ENCODE measurements at regions not wholly inside any gene's neighbourhood (a gene's known extent, or its start where the extent isn't known, plus 50 kb on each side); places are given as distances from the start of the nearest gene placed in this dataset.

DNA sequence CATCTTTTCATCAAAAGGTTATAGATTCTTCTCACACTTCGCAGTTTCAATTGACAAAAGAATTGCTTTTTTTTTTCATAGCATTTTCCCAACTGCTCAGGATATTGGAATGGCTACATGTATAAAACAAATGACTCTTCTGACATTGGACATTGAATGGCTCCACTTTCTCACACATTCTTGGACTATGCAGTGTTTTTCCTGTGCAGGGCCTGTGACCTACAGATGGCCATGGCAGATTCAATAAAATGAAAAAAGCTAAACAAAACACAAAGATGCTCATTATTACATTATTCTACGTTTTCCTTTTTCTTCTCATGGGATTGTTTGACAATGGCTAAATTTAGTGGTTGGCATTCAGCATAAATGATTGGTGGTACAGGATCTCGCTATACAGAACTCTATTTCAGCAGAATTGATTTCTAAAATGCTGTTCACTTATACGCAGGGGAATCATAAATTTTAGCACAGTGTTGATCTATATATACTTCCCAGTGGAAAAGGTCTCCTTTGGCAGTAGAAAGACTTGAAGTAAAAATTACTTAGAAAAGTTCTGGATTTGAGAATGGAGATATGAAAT lies 115.6 kb upstream of the ADAMTS5 start:
- peaks cover 4% of the 10 kb centered on the region for H3K4me1 ChIP-seq
- intact Hi-C loops (cut with DNase I) = no loop called here
- TF ChIP-seq, protein P1, sequence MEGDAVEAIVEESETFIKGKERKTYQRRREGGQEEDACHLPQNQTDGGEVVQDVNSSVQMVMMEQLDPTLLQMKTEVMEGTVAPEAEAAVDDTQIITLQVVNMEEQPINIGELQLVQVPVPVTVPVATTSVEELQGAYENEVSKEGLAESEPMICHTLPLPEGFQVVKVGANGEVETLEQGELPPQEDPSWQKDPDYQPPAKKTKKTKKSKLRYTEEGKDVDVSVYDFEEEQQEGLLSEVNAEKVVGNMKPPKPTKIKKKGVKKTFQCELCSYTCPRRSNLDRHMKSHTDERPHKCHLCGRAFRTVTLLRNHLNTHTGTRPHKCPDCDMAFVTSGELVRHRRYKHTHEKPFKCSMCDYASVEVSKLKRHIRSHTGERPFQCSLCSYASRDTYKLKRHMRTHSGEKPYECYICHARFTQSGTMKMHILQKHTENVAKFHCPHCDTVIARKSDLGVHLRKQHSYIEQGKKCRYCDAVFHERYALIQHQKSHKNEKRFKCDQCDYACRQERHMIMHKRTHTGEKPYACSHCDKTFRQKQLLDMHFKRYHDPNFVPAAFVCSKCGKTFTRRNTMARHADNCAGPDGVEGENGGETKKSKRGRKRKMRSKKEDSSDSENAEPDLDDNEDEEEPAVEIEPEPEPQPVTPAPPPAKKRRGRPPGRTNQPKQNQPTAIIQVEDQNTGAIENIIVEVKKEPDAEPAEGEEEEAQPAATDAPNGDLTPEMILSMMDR (IDR thresholded peaks at IDR 0.05) = no peak
- no peak overlapping the region for H3K27ac ChIP-seq
- ATAC-seq (no peak), DNase-seq (no peak)
- WGBS, 3 donors = 74 to 83% (median 81%) methylated on average over 4 of the region's 4 CpGs
- H3K9me3 ChIP-seq = no peaks in the 10 kb centered on the region
- H3K27me3 ChIP-seq (ENCODE audit: insufficient read depth in 3 of 3, low read length in 2 of 3) = no peaks in the 10 kb centered on the region
- no peaks in the 10 kb centered on the region for H3K36me3 ChIP-seq (ENCODE audit: insufficient read depth in 1 of 2, low read depth in 1 of 2)
- H3K4me3 ChIP-seq = no peak overlapping the region

DNA sequence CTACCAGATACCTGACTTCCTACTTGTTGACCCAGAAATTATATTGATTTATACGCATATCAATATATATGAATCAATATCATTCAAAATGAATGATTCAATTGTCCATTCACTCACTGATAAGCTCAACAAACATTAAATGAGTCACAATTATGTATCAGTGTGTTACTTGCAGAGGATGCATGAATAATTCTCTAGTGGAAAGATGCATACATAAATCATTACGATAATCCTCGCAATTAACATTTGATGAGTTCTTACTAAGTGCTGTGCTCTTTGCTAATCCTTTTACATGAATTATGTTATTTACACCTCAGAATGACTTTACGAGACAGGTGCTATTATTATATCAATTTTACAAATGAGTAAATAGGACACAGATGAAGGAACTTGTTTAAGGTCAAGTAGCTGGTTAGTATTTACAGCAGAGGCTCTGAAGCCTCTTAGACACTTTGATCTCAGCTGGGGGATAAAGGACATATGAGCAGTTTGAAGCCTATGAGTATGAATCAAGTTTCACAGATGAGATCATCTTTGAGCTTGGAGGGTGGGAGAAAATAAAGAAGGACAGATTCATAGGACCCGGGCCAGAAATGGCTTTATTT lies 112.8 kb upstream of the ADAMTS5 start:
- Histone ChIP-seq H3K9me3 (no peaks in the 10 kb centered on the region), H3K4me1 (no peaks in the 10 kb centered on the region), H3K27me3 (ENCODE audit: insufficient read depth in 3 of 3, low read length in 2 of 3) (no peaks in the 10 kb centered on the region), H3K36me3 (ENCODE audit: insufficient read depth in 1 of 2, low read depth in 1 of 2) (no peaks in the 10 kb centered on the region), H3K4me3 (no peak overlapping the region), H3K27ac (no peak overlapping the region)
- DNase-seq = no peak
- 73 to 87% (median 82%) methylated on average over 5 of the region's 5 CpGs for WGBS, 3 donors
- no peak for ATAC-seq
- TF ChIP-seq, protein P1 (IDR thresholded peaks at IDR 0.05) = no peak
- intact Hi-C loops (cut with DNase I) = no loop called here

DNA sequence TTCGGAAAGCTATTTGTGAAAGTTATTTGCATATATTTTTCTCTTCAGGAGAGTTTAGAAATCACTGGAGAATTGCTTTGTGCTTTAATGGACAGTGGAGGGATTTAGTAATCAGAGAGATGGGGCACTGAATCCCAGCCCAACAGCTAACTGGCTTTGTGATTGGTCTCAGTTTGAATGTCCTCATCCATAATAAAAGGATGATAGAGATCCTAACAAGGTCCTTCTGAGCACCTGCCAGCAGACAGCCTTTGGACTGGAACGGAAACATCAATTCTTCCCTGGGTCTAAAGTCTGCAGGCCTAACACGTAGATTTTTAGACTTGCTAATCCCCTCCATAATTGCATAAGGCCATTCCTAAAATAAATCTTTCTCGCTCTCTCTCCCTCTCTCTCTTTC lies 112.0 kb upstream of the ADAMTS5 start:
- WGBS, 3 donors = 47 to 52% (median 51%) methylated on average over 4 of the region's 4 CpGs
- no peak for DNase-seq
- Histone ChIP-seq H3K4me3 (no peak overlapping the region), H3K27me3 (ENCODE audit: insufficient read depth in 3 of 3, low read length in 2 of 3) (no peaks in the 10 kb centered on the region), H3K4me1 (no peaks in the 10 kb centered on the region), H3K9me3 (no peaks in the 10 kb centered on the region), H3K27ac (no peak overlapping the region), H3K36me3 (ENCODE audit: insufficient read depth in 1 of 2, low read depth in 1 of 2) (no peaks in the 10 kb centered on the region)
- peak in 2 of 4 donors; percentile 24 to 62 for ATAC-seq
- TF ChIP-seq, protein P1 (IDR thresholded peaks at IDR 0.05) = no peak
- intact Hi-C loops (cut with DNase I) = no loop called here

DNA sequence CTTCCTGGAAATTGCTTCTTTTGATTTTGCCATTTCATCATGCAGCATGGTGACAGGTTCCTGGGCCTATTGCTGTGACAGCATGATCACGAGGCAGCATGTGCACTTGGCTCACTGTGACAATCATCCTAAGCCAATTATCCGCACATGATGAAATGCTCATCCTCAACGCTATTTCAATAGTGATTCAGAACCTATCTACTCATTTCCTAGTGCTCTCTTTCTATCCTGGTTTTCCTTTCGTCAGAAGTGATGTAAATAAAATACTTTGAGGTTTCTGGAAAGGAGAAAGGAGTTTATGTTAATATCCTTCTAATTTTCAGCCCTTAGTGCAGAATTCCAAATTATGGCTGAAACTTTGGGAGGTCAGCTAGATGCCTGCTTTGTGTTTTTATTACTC lies 110.6 kb upstream of the ADAMTS5 start:
- ATAC-seq (peak; percentile 60 to 92 (median 84)), DNase-seq (no peak)
- H3K27ac ChIP-seq = no peak overlapping the region
- no peak overlapping the region for H3K4me3 ChIP-seq
- intact Hi-C loops (cut with DNase I) = no loop called here
- TF ChIP-seq, protein P1 (IDR thresholded peaks at IDR 0.05) = no peak
- H3K27me3 ChIP-seq (ENCODE audit: insufficient read depth in 3 of 3, low read length in 2 of 3) = no peaks in the 10 kb centered on the region
- H3K36me3 ChIP-seq (ENCODE audit: insufficient read depth in 1 of 2, low read depth in 1 of 2) = no peaks in the 10 kb centered on the region
- no peaks in the 10 kb centered on the region for H3K9me3 ChIP-seq
- no peaks in the 10 kb centered on the region for H3K4me1 ChIP-seq
- WGBS, 3 donors = 60 to 72% (median 62%) methylated on average over 4 of the region's 4 CpGs

DNA sequence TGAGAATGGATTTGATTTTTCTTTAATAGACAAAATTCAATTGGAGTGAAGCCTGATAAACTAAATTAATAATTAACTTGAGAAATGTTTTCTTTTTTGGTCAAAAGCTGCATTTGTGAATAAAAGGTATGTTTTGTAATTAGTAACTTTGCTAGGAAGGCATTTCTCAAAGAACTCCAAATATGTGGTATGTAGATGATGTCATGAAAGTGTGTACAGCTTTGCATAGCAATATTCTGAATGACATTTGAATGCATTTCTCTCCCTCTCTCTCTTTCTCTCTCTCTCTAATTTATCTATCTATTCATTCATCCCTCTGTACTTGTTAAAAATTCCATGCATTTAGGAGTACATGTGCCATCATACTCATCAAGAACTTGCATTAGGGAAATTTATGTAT lies 109.1 kb upstream of the ADAMTS5 start:
- Histone ChIP-seq H3K4me3 (no peak overlapping the region), H3K27me3 (ENCODE audit: insufficient read depth in 3 of 3, low read length in 2 of 3) (no peaks in the 10 kb centered on the region), H3K9me3 (no peaks in the 10 kb centered on the region), H3K27ac (no peak overlapping the region), H3K4me1 (no peaks in the 10 kb centered on the region), H3K36me3 (ENCODE audit: insufficient read depth in 1 of 2, low read depth in 1 of 2) (no peaks in the 10 kb centered on the region)
- ATAC-seq (no peak), DNase-seq (no peak)
- intact Hi-C loops (cut with DNase I) = no loop called here
- TF ChIP-seq, protein P1 (IDR thresholded peaks at IDR 0.05) = no peak

Data from psoas muscle (tissue), 7 donors.